SU-DHL-6 (cell line): ENCODE measurements at regions not wholly inside any gene's neighbourhood (a gene's known extent, or its start where the extent isn't known, plus 50 kb on each side); places are given as distances from the start of the nearest gene placed in this dataset.

Experiments used
- H2AFZ ChIP-seq: fragments of 200-600 bp; sonication (generic); 2 replicates; pipeline ENCODE4 v1.6.1; 2014; ENCODE audit warnings: low read depth, mild to moderate bottlenecking, moderate library complexity, mixed read lengths, antibody characterized with exemption, low read length; ENCODE audit not compliant: severe bottlenecking
- H3F3A ChIP-seq: fragments of 200-600 bp; shearing (Covaris generic); 2 replicates; pipeline ENCODE4 v1.6.0; 2016; ENCODE audit warnings: antibody characterized with exemption, mild to moderate bottlenecking; ENCODE audit not compliant: insufficient read depth
- H3K27ac ChIP-seq: fragments of 200-600 bp; sonication (generic); 2 replicates; pipeline ENCODE4 v1.5.1; 2016; ENCODE audit warnings: low read depth, mild to moderate bottlenecking, low read length, moderate library complexity, mixed read lengths
- H3K27me3 ChIP-seq: fragments of 200-600 bp; sonication (generic), shearing (Covaris generic); 2 replicates; pipeline ENCODE4 v1.6.0; 2014; ENCODE audit warnings: mild to moderate bottlenecking, low read length
- H3K36me3 ChIP-seq: fragments of 200-600 bp; sonication (generic); 2 replicates; pipeline ENCODE4 v1.6.1; 2014; ENCODE audit warnings: mild to moderate bottlenecking, low read length, mixed read lengths
- H3K4me2 ChIP-seq: fragments of 300-600, 200-600 bp; shearing (Covaris generic), sonication (generic); 2 replicates; pipeline ENCODE4 v1.6.0; 2014; ENCODE audit warnings: low read length, low read depth, mild to moderate bottlenecking; ENCODE audit not compliant: poor library complexity, severe bottlenecking
- H3K4me3 ChIP-seq: fragments of 200-600 bp; sonication (generic); 2 replicates; pipeline ENCODE4 v1.5.1; 2014; ENCODE audit warnings: antibody characterized with exemption, low read length, mild to moderate bottlenecking, mixed read lengths; ENCODE audit not compliant: insufficient read depth, poor library complexity, severe bottlenecking
- H3K79me2 ChIP-seq: fragments of 200-600 bp; sonication (generic); 2 replicates; pipeline ENCODE4 v1.6.1; 2014; ENCODE audit warnings: mild to moderate bottlenecking, low read length, moderate library complexity; ENCODE audit not compliant: insufficient read depth
- H3K9ac ChIP-seq: fragments of 200-600 bp; sonication (generic); 2 replicates; pipeline ENCODE4 v1.7.0; 2014; ENCODE audit warnings: mild to moderate bottlenecking, low read length
- H3K9me2 ChIP-seq: fragments of 200-600 bp; sonication (generic); replicated peaks from 2 replicates; pipeline ENCODE4 v1.6.1; 2014; ENCODE audit warnings: low read length; ENCODE audit not compliant: insufficient read depth
- H3K9me3 ChIP-seq: fragments of 200-600 bp; sonication (generic); 2 replicates; pipeline ENCODE4 v1.6.1; 2014; ENCODE audit warnings: low read length, mixed read lengths; ENCODE audit not compliant: insufficient read depth
- H4K20me1 ChIP-seq: fragments of 200-600 bp; sonication (generic); 2 replicates; pipeline ENCODE4 v1.6.1; 2014; ENCODE audit warnings: low read depth, mild to moderate bottlenecking, antibody characterized with exemption, low read length, moderate library complexity, mixed read lengths
- CTCF ChIP-seq: fragments of 200-600 bp; sonication (generic); IDR thresholded peaks from one replicate; pipeline ENCODE4 v1.5.1; 2017; ENCODE audit warnings: antibody characterized with exemption, mild to moderate bottlenecking, low read length, moderate library complexity; ENCODE audit not compliant: insufficient read depth, poor library complexity, severe bottlenecking
- EZH2phosphoT487 ChIP-seq: fragments of 200-600 bp; sonication (generic), shearing (Covaris generic); conservative IDR thresholded peaks from 2 replicates; pipeline ENCODE4 v1.6.1; 2018; ENCODE audit warnings: mild to moderate bottlenecking, antibody characterized with exemption, low read length, moderate library complexity, mixed read lengths

GRCh38 chr4:138537731-138538490 lies 295.8 kb upstream of the SLC7A11 start:
- no peak overlapping the region for H2AFZ ChIP-seq
- no peaks in the 10 kb centered on the region for H3F3A ChIP-seq
- TF ChIP-seq EZH2phosphoT487, result no peak
- TF ChIP-seq CTCF, result no peak
- H3K9me3 ChIP-seq, result no peaks in the 10 kb centered on the region
- H3K9ac ChIP-seq, result no peak overlapping the region
- H3K4me3 ChIP-seq, result no peak overlapping the region
- no peaks in the 10 kb centered on the region for H3K27me3 ChIP-seq
- H3K36me3 ChIP-seq, result no peaks in the 10 kb centered on the region
- H4K20me1 ChIP-seq, result no peaks in the 10 kb centered on the region
- no peaks in the 10 kb centered on the region for H3K9me2 ChIP-seq
- H3K4me2 ChIP-seq, result no peak overlapping the region
- no peak overlapping the region for H3K27ac ChIP-seq
- H3K79me2 ChIP-seq, result no peaks in the 10 kb centered on the region

GRCh38 chr4:138535316-138535715 lies 293.2 kb upstream of the SLC7A11 start:
- H3K79me2 ChIP-seq, result no peaks in the 10 kb centered on the region
- H3K36me3 ChIP-seq, result no peaks in the 10 kb centered on the region
- no peak overlapping the region for H3K9ac ChIP-seq
- no peaks in the 10 kb centered on the region for H4K20me1 ChIP-seq
- no peak overlapping the region for H2AFZ ChIP-seq
- no peaks in the 10 kb centered on the region for H3K9me3 ChIP-seq
- H3K4me3 ChIP-seq, result no peak overlapping the region
- H3K9me2 ChIP-seq, result no peaks in the 10 kb centered on the region
- H3K4me2 ChIP-seq, result no peak overlapping the region
- H3F3A ChIP-seq, result no peaks in the 10 kb centered on the region
- no peak overlapping the region for H3K27ac ChIP-seq
- no peaks in the 10 kb centered on the region for H3K27me3 ChIP-seq
- TF ChIP-seq EZH2phosphoT487, result no peak

GRCh38 chr4:138522366-138522765 lies 280.2 kb upstream of the SLC7A11 start:
- no peak overlapping the region for H3K4me3 ChIP-seq
- H2AFZ ChIP-seq, result no peak overlapping the region
- no peaks in the 10 kb centered on the region for H3K36me3 ChIP-seq
- no peaks in the 10 kb centered on the region for H3F3A ChIP-seq
- H3K9me3 ChIP-seq, result no peaks in the 10 kb centered on the region
- H3K9me2 ChIP-seq, result no peaks in the 10 kb centered on the region
- TF ChIP-seq CTCF (no peak), EZH2phosphoT487 (no peak)
- H3K27ac ChIP-seq, result no peak overlapping the region
- no peaks in the 10 kb centered on the region for H3K27me3 ChIP-seq
- H3K4me2 ChIP-seq, result no peak overlapping the region
- no peak overlapping the region for H3K9ac ChIP-seq
- no peaks in the 10 kb centered on the region for H4K20me1 ChIP-seq
- H3K79me2 ChIP-seq, result no peaks in the 10 kb centered on the region

GRCh38 chr4:138521809-138522208 lies 279.7 kb upstream of the SLC7A11 start:
- H3K79me2 ChIP-seq, result no peaks in the 10 kb centered on the region
- H2AFZ ChIP-seq, result no peak overlapping the region

More at GRCh38 chr4:138521809-138522208, 279.7 kb upstream of the SLC7A11 start:
- Histone ChIP-seq H3K36me3 (no peaks in the 10 kb centered on the region), H3K4me2 (no peak overlapping the region), H3K4me3 (no peak overlapping the region), H3K9me3 (no peaks in the 10 kb centered on the region), H4K20me1 (no peaks in the 10 kb centered on the region), H3K27me3 (no peaks in the 10 kb centered on the region), H3F3A (no peaks in the 10 kb centered on the region), H3K27ac (no peak overlapping the region), H3K9ac (no peak overlapping the region), H3K9me2 (no peaks in the 10 kb centered on the region)
- TF ChIP-seq EZH2phosphoT487 (no peak), CTCF (no peak)
